Activated CD8-positive, alpha-beta T cell treated with anti-CD3 and anti-CD28 coated beads for 36 hours (primary cell): ENCODE measurements at regions not wholly inside any gene's neighbourhood (a gene's known extent, or its start where the extent isn't known, plus 50 kb on each side); places are given as distances from the start of the nearest gene placed in this dataset.
A peak's percentile ranks its signal among the peaks of the same experiment; 100 is the strongest.
"Not testable (repeated sequence)": the region's sequence is repeated elsewhere in the genome, so short reads cannot be mapped to it uniquely, and the experiment has no call there.

Source experiments
- ATAC-seq: fragments of 200-7000 bp; cut with Tn5 transposase; one replicate; pipeline ENCODE4 v1.10.0; 2021; ENCODE audit warnings: mild to moderate bottlenecking, moderate library complexity
- CTCF ChIA-PET: fragments of 350-600 bp; sonication (Branson Sonifier 250); formaldehyde crosslinking; loops from one replicate; lab custom pipeline; 2021; ENCODE audit warnings: antibody characterized with exemption; lab: Charles Lee
- POLR2A ChIA-PET: fragments of 350-600 bp; sonication (Branson Sonifier 250); formaldehyde crosslinking; loops from one replicate; lab custom pipeline; 2021; ENCODE audit warnings: antibody characterized with exemption; lab: Charles Lee
- DNase-seq: peaks from one replicate; pipeline ENCODE4 v3.0.0-alpha.2; 2020
- H3K27ac Mint-ChIP-seq: one replicate; pipeline ENCODE4 v1.8.0; 2021; ENCODE audit warnings: mild to moderate bottlenecking, mixed read lengths
- H3K27me3 Mint-ChIP-seq: one replicate; pipeline ENCODE4 v1.8.0; 2021; ENCODE audit warnings: mixed read lengths
- H3K36me3 Mint-ChIP-seq: one replicate; pipeline ENCODE4 v1.8.0; 2021; ENCODE audit warnings: low read depth, mixed read lengths
- H3K4me1 Mint-ChIP-seq: one replicate; pipeline ENCODE4 v1.8.0; 2021; ENCODE audit warnings: low read depth, mixed read lengths
- H3K4me3 Mint-ChIP-seq: one replicate; pipeline ENCODE4 v1.8.0; 2021; ENCODE audit warnings: mild to moderate bottlenecking, moderate library complexity, mixed read lengths
- H3K9me3 Mint-ChIP-seq: one replicate; pipeline ENCODE4 v1.8.0; 2021; ENCODE audit warnings: mixed read lengths
- CTCF ChIP-seq: fragments of 200-600 bp; IDR thresholded peaks from one replicate; pipeline ENCODE4 v1.8.0; 2022; ENCODE audit warnings: antibody characterized with exemption, mild to moderate bottlenecking
- intact Hi-C: fragments of 100-400 bp; cut with micrococcal nuclease; formaldehyde crosslinking; loops from one replicate; pipeline ENCODE4 v1.10.0; 2022

- POLR2A ChIA-PET, H3K4me1 Mint-ChIP-seq, H3K9me3 Mint-ChIP-seq, H3K27ac Mint-ChIP-seq, DNase-seq, CTCF ChIA-PET, ATAC-seq, intact Hi-C loops, H3K4me3 Mint-ChIP-seq, H3K36me3 Mint-ChIP-seq: not testable (repeated sequence)
- peaks cover 19% of the 10 kb centered on the region for H3K27me3 Mint-ChIP-seq
These were observed 100.7 kb downstream of the GPX5 start for GRCh38 chr6:28626386-28626785.

GRCh38 chr6:28632326-28632851 is 106.7 kb downstream of the GPX5 start:
- intact Hi-C loops: no loop called here
- H3K27me3 Mint-ChIP-seq: peaks cover 59% of the 10 kb centered on the region
- no peak for TF ChIP-seq CTCF
- peaks cover 3% of the 10 kb centered on the region for H3K9me3 Mint-ChIP-seq
- H3K4me3 Mint-ChIP-seq: no peak overlapping the region
- H3K27ac Mint-ChIP-seq: no peak overlapping the region
- CTCF ChIA-PET: no interaction called here
- H3K4me1 Mint-ChIP-seq: peaks cover 5% of the 10 kb centered on the region
- DNase-seq (no peak), ATAC-seq (no peak)
- no peaks in the 10 kb centered on the region for H3K36me3 Mint-ChIP-seq
- POLR2A ChIA-PET: no interaction called here

GRCh38 chr6:28633445-28634215 is 107.9 kb downstream of the GPX5 start:
- no peak for DNase-seq
- intact Hi-C loops: no loop called here
- peaks cover 3% of the 10 kb centered on the region for H3K9me3 Mint-ChIP-seq
- H3K36me3 Mint-ChIP-seq: no peaks in the 10 kb centered on the region
- POLR2A ChIA-PET: no interaction called here
- no peak overlapping the region for H3K27ac Mint-ChIP-seq
- peaks cover 61% of the 10 kb centered on the region for H3K27me3 Mint-ChIP-seq
- no peak overlapping the region for H3K4me3 Mint-ChIP-seq
- CTCF ChIA-PET: no interaction called here
- peaks cover 5% of the 10 kb centered on the region for H3K4me1 Mint-ChIP-seq
- no peak for ATAC-seq
- TF ChIP-seq CTCF: no peak

- Mint-ChIP-seq H3K27me3 (peaks cover 67% of the 10 kb centered on the region), H3K9me3 (peaks cover 3% of the 10 kb centered on the region), H3K36me3 (no peaks in the 10 kb centered on the region), H3K4me1 (peaks cover 5% of the 10 kb centered on the region), H3K27ac (no peak overlapping the region), H3K4me3 (peak overlapping the region; percentile 62)
- DNase-seq: no peak
- ChIA-PET POLR2A (interaction anchor here (0.5 kb wide), 1 partner anchor 142 kb away, joined by 3 read pairs; no protein-coding TSS in a partner anchor), CTCF (interaction anchor here (1.5 kb wide), 1 partner anchor 14 kb away, joined by 3 read pairs; no protein-coding TSS in a partner anchor)
- no peak for TF ChIP-seq CTCF
- ATAC-seq: no peak
- intact Hi-C loops: no loop called here
These were observed 108.7 kb downstream of the GPX5 start for GRCh38 chr6:28634411-28634760.

- peak overlapping the region; percentile 62 for H3K4me3 Mint-ChIP-seq
- intact Hi-C loops: no loop called here
- CTCF ChIA-PET: interaction anchor here (1.5 kb wide), 1 partner anchor 14 kb away, joined by 3 read pairs; no protein-coding TSS in a partner anchor
These were observed 109.3 kb downstream of the GPX5 start for GRCh38 chr6:28634761-28635546.

More at GRCh38 chr6:28634761-28635546, 109.3 kb downstream of the GPX5 start:
- POLR2A ChIA-PET: interaction anchor here (0.5 kb wide), 1 partner anchor 141 kb away, joined by 3 read pairs; no protein-coding TSS in a partner anchor
- H3K27me3 Mint-ChIP-seq: peaks cover 67% of the 10 kb centered on the region
- no peaks in the 10 kb centered on the region for H3K36me3 Mint-ChIP-seq
- ATAC-seq (no peak), DNase-seq (no peak)
- no peak for TF ChIP-seq CTCF
- H3K27ac Mint-ChIP-seq: no peak overlapping the region
- H3K9me3 Mint-ChIP-seq: peaks cover 3% of the 10 kb centered on the region
- peaks cover 5% of the 10 kb centered on the region for H3K4me1 Mint-ChIP-seq
